Mesendoderm (in vitro differentiated cells): ENCODE measurements at regions not wholly inside any gene's neighbourhood (a gene's known extent, or its start where the extent isn't known, plus 50 kb on each side); places are given as distances from the start of the nearest gene placed in this dataset.

ENCODE experiments used
- DNase-seq: peaks from one replicate; pipeline ENCODE4 v3.0.0; 2013
- H2AK5ac ChIP-seq: 2 replicates; pipeline ENCODE4 v1.6.1; 2013; ENCODE audit warnings: low read length, inconsistent platforms
- H2BK120ac ChIP-seq: 2 replicates; pipeline ENCODE4 v1.6.1; 2013; ENCODE audit warnings: low read depth, mild to moderate bottlenecking, low read length, moderate library complexity, mixed read lengths
- H2BK15ac ChIP-seq: replicated peaks from 2 replicates; pipeline ENCODE4 v1.6.1; 2013; ENCODE audit warnings: low read depth, mild to moderate bottlenecking, moderate library complexity
- H2BK5ac ChIP-seq: 2 replicates; pipeline ENCODE4 v1.6.1; 2013; ENCODE audit warnings: low read length, inconsistent platforms
- H3K18ac ChIP-seq: 2 replicates; pipeline ENCODE4 v1.6.1; 2013; ENCODE audit warnings: mild to moderate bottlenecking, low read length, mixed read lengths
- H3K23ac ChIP-seq: one replicate; pipeline ENCODE4 v1.6.1; 2013; ENCODE audit warnings: low read length
- H3K27ac ChIP-seq: 2 replicates; pipeline ENCODE4 v1.5.1; 2013; ENCODE audit warnings: low read depth, mild to moderate bottlenecking, inconsistent platforms, low read length, moderate library complexity
- H3K27me3 ChIP-seq: 2 replicates; pipeline ENCODE4 v1.6.1; 2013; ENCODE audit warnings: low read length, control low read depth, mild to moderate bottlenecking, inconsistent platforms; ENCODE audit not compliant: insufficient read depth, poor library complexity
- H3K36me3 ChIP-seq: 2 replicates; pipeline ENCODE4 v1.6.1; 2013; ENCODE audit warnings: low read length, inconsistent platforms; ENCODE audit not compliant: control insufficient read depth, insufficient read depth
- H3K4ac ChIP-seq: one replicate; pipeline ENCODE4 v1.6.1; 2013; ENCODE audit warnings: low read depth, mild to moderate bottlenecking, low read length, moderate library complexity
- H3K4me1 ChIP-seq: 2 replicates; pipeline ENCODE4 v1.6.1; 2013; ENCODE audit warnings: low read depth, low read length, inconsistent platforms; ENCODE audit not compliant: control insufficient read depth
- H3K4me2 ChIP-seq: 2 replicates; pipeline ENCODE4 v1.6.1; 2013; ENCODE audit warnings: low read length
- H3K4me3 ChIP-seq: 2 replicates; pipeline ENCODE4 v1.5.1; 2013; ENCODE audit warnings: mild to moderate bottlenecking, low read length
- H3K56ac ChIP-seq: one replicate; pipeline ENCODE4 v1.6.1; 2013; ENCODE audit warnings: low read length
- H3K79me1 ChIP-seq: 2 replicates; pipeline ENCODE4 v1.6.1; 2013; ENCODE audit warnings: low read length, inconsistent platforms
- H3K79me2 ChIP-seq: 2 replicates; pipeline ENCODE4 v1.6.1; 2013; ENCODE audit warnings: mild to moderate bottlenecking, low read length; ENCODE audit not compliant: control insufficient read depth, insufficient read depth
- H3K9ac ChIP-seq: 2 replicates; pipeline ENCODE4 v1.6.1; 2013; ENCODE audit warnings: low read length, inconsistent platforms
- H4K5ac ChIP-seq: one replicate; pipeline ENCODE4 v1.6.1; 2013; ENCODE audit warnings: low read length
- H4K8ac ChIP-seq: one replicate; pipeline ENCODE4 v1.6.1; 2013; ENCODE audit warnings: low read depth, mild to moderate bottlenecking, control low read depth, low read length, moderate library complexity
- whole genome bisulfite sequencing: extraction: QIAGEN DNeasy Blood & Tissue Kit; methylation state at CpG from one replicate; pipeline ENCODE4 v1.1.7; 2013; ENCODE audit warnings: low lambda C conversion rate, missing lambda C conversion rate; ENCODE audit not compliant: insufficient coverage; ENCODE audit errors: extremely low coverage; 5-methylcytosine and 5-hydroxymethylcytosine counted together

GRCh38 chr3:1661839-1662238 is 436.8 kb upstream of the CNTN4 start:
- Histone ChIP-seq H3K9ac (no peak overlapping the region), H3K23ac (no peak overlapping the region), H2AK5ac (no peak overlapping the region), H3K4me2 (no peak overlapping the region), H3K27me3 (no peaks in the 10 kb centered on the region), H3K18ac (no peak overlapping the region), H3K27ac (no peak overlapping the region), H4K5ac (no peak overlapping the region), H3K4ac (no peak overlapping the region), H3K36me3 (no peaks in the 10 kb centered on the region), H2BK5ac (no peak overlapping the region), H3K4me3 (no peak overlapping the region), H3K79me2 (no peaks in the 10 kb centered on the region), H4K8ac (no peak overlapping the region), H3K56ac (no peak overlapping the region), H3K79me1 (no peaks in the 10 kb centered on the region), H3K4me1 (no peaks in the 10 kb centered on the region), H2BK15ac (no peak overlapping the region), H2BK120ac (no peak overlapping the region)
- whole genome bisulfite sequencing: no CpG with 5 or more reads among the region's 1 CpG
- DNase-seq: no peak

- no peak overlapping the region for H4K5ac ChIP-seq
- no peak overlapping the region for H3K18ac ChIP-seq
- no peak overlapping the region for H3K4me3 ChIP-seq
- H3K27me3 ChIP-seq: no peaks in the 10 kb centered on the region
- H3K56ac ChIP-seq: no peak overlapping the region
- no peak overlapping the region for H2AK5ac ChIP-seq
- no peak overlapping the region for H2BK120ac ChIP-seq
- H3K4me2 ChIP-seq: no peak overlapping the region
- DNase-seq: no peak
- no peaks in the 10 kb centered on the region for H3K79me1 ChIP-seq
- H3K27ac ChIP-seq: no peak overlapping the region
- H2BK15ac ChIP-seq: no peak overlapping the region
- no peak overlapping the region for H3K9ac ChIP-seq
- no peak overlapping the region for H3K4ac ChIP-seq
- no peak overlapping the region for H4K8ac ChIP-seq
- no peaks in the 10 kb centered on the region for H3K79me2 ChIP-seq
- no peaks in the 10 kb centered on the region for H3K36me3 ChIP-seq
- no peak overlapping the region for H2BK5ac ChIP-seq
- no CpG with 5 or more reads among the region's 1 CpG for WGBS
- H3K23ac ChIP-seq: no peak overlapping the region
- H3K4me1 ChIP-seq: no peaks in the 10 kb centered on the region
Observed at GRCh38 chr3:1664266-1664665, 434.4 kb upstream of the CNTN4 start.

- H2BK15ac ChIP-seq: no peak overlapping the region
- WGBS: no CpG with 5 or more reads among the region's 1 CpG
- H2BK5ac ChIP-seq: no peak overlapping the region
- no peaks in the 10 kb centered on the region for H3K79me1 ChIP-seq
- no peak overlapping the region for H3K56ac ChIP-seq
- H3K27me3 ChIP-seq: no peaks in the 10 kb centered on the region
- H3K18ac ChIP-seq: no peak overlapping the region
- no peaks in the 10 kb centered on the region for H3K36me3 ChIP-seq
- H2AK5ac ChIP-seq: no peak overlapping the region
- H3K23ac ChIP-seq: no peak overlapping the region
- no peak overlapping the region for H4K8ac ChIP-seq
- no peak overlapping the region for H3K9ac ChIP-seq
- no peak overlapping the region for H3K4me2 ChIP-seq
- no peak overlapping the region for H3K4ac ChIP-seq
- no peaks in the 10 kb centered on the region for H3K4me1 ChIP-seq
- no peak overlapping the region for H2BK120ac ChIP-seq
- H3K4me3 ChIP-seq: no peak overlapping the region
- H3K27ac ChIP-seq: no peak overlapping the region
- H4K5ac ChIP-seq: no peak overlapping the region
- no peak for DNase-seq
- H3K79me2 ChIP-seq: no peaks in the 10 kb centered on the region
Observed at GRCh38 chr3:1666865-1667264, 431.8 kb upstream of the CNTN4 start.

GRCh38 chr3:1677576-1678156 is 421.0 kb upstream of the CNTN4 start:
- Histone ChIP-seq H3K9ac (no peak overlapping the region), H3K23ac (no peak overlapping the region), H2BK5ac (no peak overlapping the region), H2BK120ac (no peak overlapping the region), H2AK5ac (no peak overlapping the region), H3K4me1 (no peaks in the 10 kb centered on the region), H3K27ac (no peak overlapping the region), H4K5ac (no peak overlapping the region), H3K79me2 (no peaks in the 10 kb centered on the region), H3K56ac (no peak overlapping the region), H3K27me3 (no peaks in the 10 kb centered on the region), H3K18ac (no peak overlapping the region), H3K4me3 (no peak overlapping the region), H4K8ac (no peak overlapping the region), H2BK15ac (no peak overlapping the region), H3K4ac (no peak overlapping the region), H3K4me2 (no peak overlapping the region), H3K79me1 (no peaks in the 10 kb centered on the region), H3K36me3 (no peaks in the 10 kb centered on the region)
- DNase-seq: peak; percentile 62
- WGBS: no CpG with 5 or more reads among the region's 7 CpGs

- no peak overlapping the region for H3K27ac ChIP-seq
- no peaks in the 10 kb centered on the region for H3K36me3 ChIP-seq
- no peak overlapping the region for H4K5ac ChIP-seq
- no peak overlapping the region for H2BK15ac ChIP-seq
- H3K4ac ChIP-seq: no peak overlapping the region
- no peaks in the 10 kb centered on the region for H3K79me2 ChIP-seq
- no peak overlapping the region for H2BK120ac ChIP-seq
- H3K27me3 ChIP-seq: no peaks in the 10 kb centered on the region
- no peak overlapping the region for H4K8ac ChIP-seq
- H3K18ac ChIP-seq: no peak overlapping the region
- WGBS: no CpG with 5 or more reads among the region's 1 CpG
- no peak for DNase-seq
- H3K4me3 ChIP-seq: no peak overlapping the region
- no peak overlapping the region for H3K4me2 ChIP-seq
- H3K9ac ChIP-seq: no peak overlapping the region
- H3K4me1 ChIP-seq: no peaks in the 10 kb centered on the region
- no peak overlapping the region for H3K23ac ChIP-seq
- H2BK5ac ChIP-seq: no peak overlapping the region
- no peak overlapping the region for H3K56ac ChIP-seq
- H2AK5ac ChIP-seq: no peak overlapping the region
- no peaks in the 10 kb centered on the region for H3K79me1 ChIP-seq
Observed at GRCh38 chr3:1692428-1692827, 406.2 kb upstream of the CNTN4 start.

- WGBS: no CpG with 5 or more reads among the region's 2 CpGs
Observed at GRCh38 chr3:1693145-1693544, 405.5 kb upstream of the CNTN4 start.

More at GRCh38 chr3:1693145-1693544, 405.5 kb upstream of the CNTN4 start:
- Histone ChIP-seq H3K4ac (no peak overlapping the region), H2BK120ac (no peak overlapping the region), H3K4me1 (no peaks in the 10 kb centered on the region), H3K23ac (no peak overlapping the region), H3K56ac (no peak overlapping the region), H3K18ac (no peak overlapping the region), H2AK5ac (no peak overlapping the region), H3K27ac (no peak overlapping the region), H3K79me2 (no peaks in the 10 kb centered on the region), H3K9ac (no peak overlapping the region), H4K8ac (no peak overlapping the region), H3K27me3 (no peaks in the 10 kb centered on the region), H3K79me1 (no peaks in the 10 kb centered on the region), H4K5ac (no peak overlapping the region), H3K4me2 (no peak overlapping the region), H3K4me3 (no peak overlapping the region), H2BK15ac (no peak overlapping the region), H2BK5ac (no peak overlapping the region), H3K36me3 (no peaks in the 10 kb centered on the region)
- DNase-seq: peak; percentile 48
